ENCODE measurements at regions not wholly inside any gene's neighbourhood (a gene's known extent, or its start where the extent isn't known, plus 50 kb on each side); places are given as distances from the start of the nearest gene placed in this dataset.

- H3K4me3 ChIP-seq (ENCODE audit: low read depth, low read length), result no peak overlapping the region
- TF ChIP-seq CTCF (IDR thresholded peaks at IDR 0.05; ENCODE audit: insufficient read depth, low read length, missing control alignments), result no peak
- DNase-seq (ENCODE audit: low read depth, low spot score), result no peak
- ChIA-PET POLR2A (no interaction called here), CTCF (interaction anchor here (1.5 kb wide), 1 partner anchor 10 kb away, joined by 4 read pairs; no protein-coding TSS in a partner anchor)
Measured at GRCh38 chr14:22152903-22153302, 436.1 kb downstream of the DAD1 start.

GRCh38 chr14:22152161-22152870 is 436.7 kb downstream of the DAD1 start:
- ChIA-PET CTCF (no interaction called here), POLR2A (no interaction called here)
- TF ChIP-seq CTCF (IDR thresholded peaks at IDR 0.05; ENCODE audit: insufficient read depth, low read length, missing control alignments), result no peak
- no peak overlapping the region for H3K4me3 ChIP-seq (ENCODE audit: low read depth, low read length)
- no peak for DNase-seq (ENCODE audit: low read depth, low spot score)

- ChIA-PET POLR2A (no interaction called here), CTCF (no interaction called here)
- no peak for TF ChIP-seq CTCF (IDR thresholded peaks at IDR 0.05; ENCODE audit: insufficient read depth, low read length, missing control alignments)
- H3K4me3 ChIP-seq (ENCODE audit: low read depth, low read length), result no peak overlapping the region
- DNase-seq (ENCODE audit: low read depth, low spot score), result no peak
Measured at GRCh38 chr14:22151121-22151520, 437.9 kb downstream of the DAD1 start.

GRCh38 chr14:22149058-22149457 is 440.0 kb downstream of the DAD1 start:
- CTCF ChIA-PET, result interaction anchor here (1.2 kb wide), 1 partner anchor 13 kb away, joined by 3 read pairs; no protein-coding TSS in a partner anchor
- no peak overlapping the region for H3K4me3 ChIP-seq (ENCODE audit: low read depth, low read length)
- DNase-seq (ENCODE audit: low read depth, low spot score), result no peak
- POLR2A ChIA-PET, result no interaction called here
- no peak for TF ChIP-seq CTCF (IDR thresholded peaks at IDR 0.05; ENCODE audit: insufficient read depth, low read length, missing control alignments)

- H3K4me3 ChIP-seq (ENCODE audit: low read depth, low read length), result no peak overlapping the region
- DNase-seq (ENCODE audit: low read depth, low spot score), result no peak
- ChIA-PET CTCF (interaction anchor here (1.1 kb wide), 1 partner anchor 16 kb away, joined by 3 read pairs; no protein-coding TSS in a partner anchor), POLR2A (no interaction called here)
- TF ChIP-seq CTCF (IDR thresholded peaks at IDR 0.05; ENCODE audit: insufficient read depth, low read length, missing control alignments), result no peak
Measured at GRCh38 chr14:22147716-22148115, 441.3 kb downstream of the DAD1 start.

- ChIA-PET CTCF (interaction anchor here (1.2 to 2.2 kb wide), 3 partner anchors 12 to 31 kb away, joined by 3 to 8 read pairs (median 3); no protein-coding TSS in a partner anchor), POLR2A (no interaction called here)
- H3K4me3 ChIP-seq (ENCODE audit: low read depth, low read length), result no peak overlapping the region
- no peak for DNase-seq (ENCODE audit: low read depth, low spot score)
- TF ChIP-seq CTCF (IDR thresholded peaks at IDR 0.05; ENCODE audit: insufficient read depth, low read length, missing control alignments), result no peak
Measured at GRCh38 chr14:22143363-22143762, 445.7 kb downstream of the DAD1 start.
